Sigmoid colon (tissue), 6 donors: ENCODE measurements at regions not wholly inside any gene's neighbourhood (a gene's known extent, or its start where the extent isn't known, plus 50 kb on each side); places are given as distances from the start of the nearest gene placed in this dataset.

Experiments used
- DNase-seq: peaks from one replicate; pipeline ENCODE4 v3.0.0-alpha.2; 2019
- H3K27ac ChIP-seq, 4 donors: fragments of 200-600 bp; sonication (generic); one replicate each; pipeline ENCODE4 v1.5.1; 2016 to 2019; ENCODE audit warnings: mild to moderate bottlenecking in 1 of 4
- H3K27me3 ChIP-seq, 3 donors: fragments of 200-600 bp; sonication (generic); one replicate each; pipeline ENCODE4 v1.5.1; 2019; ENCODE audit warnings: mild to moderate bottlenecking in 1 of 3
- H3K36me3 ChIP-seq, 4 donors: fragments of 200-600 bp; sonication (generic); one replicate each; pipeline ENCODE4 v1.5.1; 2016 to 2019
- H3K4me1 ChIP-seq, 4 donors: fragments of 200-600 bp; sonication (generic); one replicate each; pipeline ENCODE4 v1.5.1; 2017 to 2019
- H3K4me3 ChIP-seq, 4 donors: fragments of 200-600 bp; sonication (generic); one replicate each; pipeline ENCODE4 v1.5.1; 2017 to 2019; ENCODE audit warnings: mild to moderate bottlenecking in 2 of 4, moderate library complexity in 1 of 4
- H3K9me3 ChIP-seq, 4 donors: fragments of 200-600 bp in 3 of 4; sonication (generic) in 3 of 4; one replicate each; pipeline versions ENCODE4 v1.5.1 to v1.6.1; 2013 to 2019
- EP300 ChIP-seq, 4 donors: sonication (generic); formaldehyde crosslinking; IDR thresholded peaks; one replicate each; pipeline ENCODE4 v1.6.1; 2017; ENCODE audit warnings: antibody characterized with exemption in 4 of 4
- POLR2A ChIP-seq, 2 donors: fragments of 450-650 bp; IDR thresholded peaks; one replicate each; pipeline ENCODE4 v1.6.1; 2016; ENCODE audit warnings: antibody characterized with exemption in 2 of 2, mild to moderate bottlenecking in 2 of 2, moderate library complexity in 2 of 2
- POLR2AphosphoS5 ChIP-seq, 4 donors: sonication (generic); formaldehyde crosslinking; IDR thresholded peaks; one replicate each; pipeline ENCODE4 v1.6.1; 2017; ENCODE audit warnings: antibody characterized with exemption in 4 of 4
- WGBS, 2 donors: extraction: QIAGEN DNeasy Blood & Tissue Kit; methylation state at CpG; one replicate each; pipeline ENCODE4 v1.1.7; 2013; 5-methylcytosine and 5-hydroxymethylcytosine counted together
- intact Hi-C: fragments of 100-400 bp; cut with DNase I; formaldehyde crosslinking; loops from one replicate; pipeline ENCODE4 v1.15.1; 2023
- TF ChIP-seq, protein P1 (sequence below), 4 experiments: fragments of 450-650 bp in 3 of 4; fragments of 200-600 bp in 1 of 4; IDR thresholded peaks; one replicate each; pipeline ENCODE4 v1.5.1; 2016 to 2019; ENCODE audit warnings: antibody characterized with exemption in 4 of 4, mild to moderate bottlenecking in 3 of 4, moderate library complexity in 2 of 4
- donor health status: healthy with polysubstance abuse.
- donor health status: healthy.

DNA sequence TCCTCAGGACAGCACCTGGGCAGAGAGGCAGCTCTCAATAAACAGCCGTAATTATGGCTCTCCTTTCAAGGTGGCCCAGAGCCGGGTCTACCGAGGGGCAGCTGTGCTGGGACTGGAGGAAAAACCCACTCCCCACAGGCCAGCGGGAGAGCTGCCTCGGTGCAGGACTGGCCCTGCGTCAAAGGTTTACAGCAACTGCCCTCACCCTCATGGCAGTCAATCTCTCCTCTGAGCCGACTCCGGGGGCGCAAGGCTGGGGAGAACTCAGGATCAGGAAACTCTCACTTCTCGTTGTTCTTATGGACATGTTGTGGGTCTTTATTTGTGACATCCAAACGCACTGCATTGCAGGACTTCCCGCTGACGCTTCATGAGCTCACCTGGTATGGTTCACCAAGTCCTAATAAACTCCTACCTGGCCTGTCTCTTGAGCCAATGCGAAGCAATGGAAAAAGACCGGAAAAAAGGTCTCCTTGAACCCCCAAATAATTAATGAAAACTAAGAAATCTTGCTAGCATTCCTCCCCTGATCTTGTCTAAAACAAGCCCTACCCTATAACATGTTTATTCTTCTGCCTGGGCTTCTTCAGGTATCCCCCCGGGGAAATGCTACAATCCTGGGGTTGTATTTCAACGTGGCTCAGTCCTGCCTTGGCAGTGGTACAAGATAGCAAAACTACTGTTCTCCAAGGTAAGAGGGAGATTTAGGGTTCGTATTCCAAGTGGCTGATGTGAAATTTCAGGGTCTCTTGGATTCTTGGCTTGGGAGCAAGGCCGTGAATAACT lies 50.1 kb upstream of the CDKN2AIP start:
- TF ChIP-seq EP300 (IDR thresholded peaks at IDR 0.05) (no peak), POLR2AphosphoS5 (IDR thresholded peaks at IDR 0.05) (no peak), POLR2A (IDR thresholded peaks at IDR 0.05) (no peak)
- TF ChIP-seq, protein P1, sequence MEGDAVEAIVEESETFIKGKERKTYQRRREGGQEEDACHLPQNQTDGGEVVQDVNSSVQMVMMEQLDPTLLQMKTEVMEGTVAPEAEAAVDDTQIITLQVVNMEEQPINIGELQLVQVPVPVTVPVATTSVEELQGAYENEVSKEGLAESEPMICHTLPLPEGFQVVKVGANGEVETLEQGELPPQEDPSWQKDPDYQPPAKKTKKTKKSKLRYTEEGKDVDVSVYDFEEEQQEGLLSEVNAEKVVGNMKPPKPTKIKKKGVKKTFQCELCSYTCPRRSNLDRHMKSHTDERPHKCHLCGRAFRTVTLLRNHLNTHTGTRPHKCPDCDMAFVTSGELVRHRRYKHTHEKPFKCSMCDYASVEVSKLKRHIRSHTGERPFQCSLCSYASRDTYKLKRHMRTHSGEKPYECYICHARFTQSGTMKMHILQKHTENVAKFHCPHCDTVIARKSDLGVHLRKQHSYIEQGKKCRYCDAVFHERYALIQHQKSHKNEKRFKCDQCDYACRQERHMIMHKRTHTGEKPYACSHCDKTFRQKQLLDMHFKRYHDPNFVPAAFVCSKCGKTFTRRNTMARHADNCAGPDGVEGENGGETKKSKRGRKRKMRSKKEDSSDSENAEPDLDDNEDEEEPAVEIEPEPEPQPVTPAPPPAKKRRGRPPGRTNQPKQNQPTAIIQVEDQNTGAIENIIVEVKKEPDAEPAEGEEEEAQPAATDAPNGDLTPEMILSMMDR (IDR thresholded peaks at IDR 0.05) = no peak
- Histone ChIP-seq H3K36me3 (no peaks in the 10 kb centered on the region), H3K27me3 (peaks cover 0 to 6% (median 0%) of the 10 kb centered on the region in 3 donors), H3K9me3 (no peaks in the 10 kb centered on the region), H3K4me1 (peaks cover 0 to 13% (median 8%) of the 10 kb centered on the region in 4 donors), H3K27ac (no peak overlapping the region), H3K4me3 (no peak overlapping the region)
- no peak for DNase-seq
- 88% methylated on average over 19 of the region's 19 CpGs for WGBS, 2 donors
- intact Hi-C loops = no loop called here
